HG03442 (cell line): ENCODE measurements at regions not wholly inside any gene's neighbourhood (a gene's known extent, or its start where the extent isn't known, plus 50 kb on each side); places are given as distances from the start of the nearest gene placed in this dataset.
"Not testable (repeated sequence)": the region's sequence is repeated elsewhere in the genome, so short reads cannot be mapped to it uniquely, and the experiment has no call there.

Experiments used
- ATAC-seq: cut with Tn5 transposase; IDR thresholded peaks from one replicate; pipeline ENCODE4 v1.9.1; 2021; ENCODE audit warnings: mild to moderate bottlenecking, moderate library complexity; ENCODE audit not compliant: unreplicated experiment

- no peak for ATAC-seq
Observed at GRCh38 chr3:160047876-160048275, 59.2 kb downstream of the IL12A start.

GRCh38 chr3:160049038-160049437 lies 60.4 kb downstream of the IL12A start:
- no peak for ATAC-seq

GRCh38 chr3:160049565-160049964 lies 60.9 kb downstream of the IL12A start:
- ATAC-seq: no peak

GRCh38 chr3:160049988-160050387 lies 61.4 kb downstream of the IL12A start:
- ATAC-seq: no peak

GRCh38 chr3:160052385-160053047 lies 63.9 kb downstream of the IL12A start:
- no peak for ATAC-seq

- ATAC-seq: no peak
Observed at GRCh38 chr3:160053048-160053391, 64.4 kb downstream of the IL12A start.

GRCh38 chr3:160054862-160055261 lies 66.2 kb downstream of the IL12A start:
- ATAC-seq: not testable (repeated sequence)

- ATAC-seq: no peak
Observed at GRCh38 chr3:160055659-160056058, 67.0 kb downstream of the IL12A start.

- ATAC-seq: no peak
Observed at GRCh38 chr3:160057331-160057730, 68.7 kb downstream of the IL12A start.

- no peak for ATAC-seq
Observed at GRCh38 chr3:160060409-160061027, 71.9 kb downstream of the IL12A start.

- ATAC-seq: no peak
Observed at GRCh38 chr3:160061525-160061924, 72.9 kb downstream of the IL12A start.

GRCh38 chr3:160065282-160065681 lies 76.6 kb downstream of the IL12A start:
- ATAC-seq: no peak

- ATAC-seq: no peak
Observed at GRCh38 chr3:160065786-160066185, 77.2 kb downstream of the IL12A start.

GRCh38 chr3:160069986-160070385 lies 81.4 kb downstream of the IL12A start:
- ATAC-seq: no peak

GRCh38 chr3:160076519-160076918 lies 87.9 kb downstream of the IL12A start:
- ATAC-seq: no peak

- ATAC-seq: no peak
Observed at GRCh38 chr3:160078533-160078932, 89.9 kb downstream of the IL12A start.

GRCh38 chr3:160081958-160082533 lies 93.4 kb downstream of the IL12A start:
- no peak for ATAC-seq

GRCh38 chr3:160084998-160085397 lies 96.4 kb downstream of the IL12A start:
- no peak for ATAC-seq

GRCh38 chr3:160088492-160089137 lies 100.0 kb downstream of the IL12A start:
- no peak for ATAC-seq

- ATAC-seq: no peak
Observed at GRCh38 chr3:160090653-160091052, 102.0 kb downstream of the IL12A start.

GRCh38 chr3:160091441-160091840 lies 102.8 kb downstream of the IL12A start:
- ATAC-seq: no peak

GRCh38 chr3:160092760-160093159 lies 104.1 kb downstream of the IL12A start:
- ATAC-seq: no peak
